Transverse colon (tissue), 4 donors: ENCODE measurements at regions not wholly inside any gene's neighbourhood (a gene's known extent, or its start where the extent isn't known, plus 50 kb on each side); places are given as distances from the start of the nearest gene placed in this dataset.

ENCODE experiments used
- EP300 ChIP-seq: sonication (generic); formaldehyde crosslinking; IDR thresholded peaks from one replicate; pipeline ENCODE4 v1.6.1; 2017; ENCODE audit warnings: antibody characterized with exemption, low read depth
- POLR2A ChIP-seq: fragments of 450-650 bp; IDR thresholded peaks from one replicate; pipeline ENCODE4 v1.6.1; 2016; ENCODE audit warnings: antibody characterized with exemption, mild to moderate bottlenecking, moderate library complexity
- POLR2AphosphoS5 ChIP-seq, 3 donors: sonication (generic); formaldehyde crosslinking; IDR thresholded peaks; one replicate each; pipeline ENCODE4 v1.6.1; 2016; ENCODE audit warnings: antibody characterized with exemption in 3 of 3
- TF ChIP-seq, protein P1 (sequence below), 5 experiments: fragments of 200-600 bp in 3 of 5; fragments of 450-650 bp in 2 of 5; sonication (generic) in 3 of 5; IDR thresholded peaks; 1 replicate in 2 of 5; 2 replicates in 3 of 5; pipeline ENCODE4 v1.5.1; 2016 to 2017; ENCODE audit warnings: antibody characterized with exemption in 5 of 5, inconsistent platforms in 3 of 5, mild to moderate bottlenecking in 2 of 5, moderate library complexity in 1 of 5

DNA sequence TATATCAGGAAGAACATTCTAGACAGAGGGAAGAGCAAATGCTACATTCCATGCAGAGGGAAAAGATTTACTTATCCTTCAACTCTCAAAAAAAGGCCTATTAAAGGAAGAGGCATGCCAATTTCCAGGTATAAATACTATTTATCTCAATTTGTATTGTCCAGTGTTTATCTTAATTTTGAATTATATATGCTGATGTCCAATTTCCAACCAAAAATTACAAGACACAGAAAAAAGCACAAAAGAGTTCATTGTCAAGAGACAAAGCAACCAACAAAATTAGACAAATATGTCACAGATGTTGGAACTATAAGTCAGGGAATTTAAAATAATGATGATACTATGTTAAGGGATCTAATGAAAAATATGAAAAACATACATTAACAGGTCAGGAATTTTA lies 286.6 kb upstream of the SFSWAP start:
- TF ChIP-seq, protein P1, sequence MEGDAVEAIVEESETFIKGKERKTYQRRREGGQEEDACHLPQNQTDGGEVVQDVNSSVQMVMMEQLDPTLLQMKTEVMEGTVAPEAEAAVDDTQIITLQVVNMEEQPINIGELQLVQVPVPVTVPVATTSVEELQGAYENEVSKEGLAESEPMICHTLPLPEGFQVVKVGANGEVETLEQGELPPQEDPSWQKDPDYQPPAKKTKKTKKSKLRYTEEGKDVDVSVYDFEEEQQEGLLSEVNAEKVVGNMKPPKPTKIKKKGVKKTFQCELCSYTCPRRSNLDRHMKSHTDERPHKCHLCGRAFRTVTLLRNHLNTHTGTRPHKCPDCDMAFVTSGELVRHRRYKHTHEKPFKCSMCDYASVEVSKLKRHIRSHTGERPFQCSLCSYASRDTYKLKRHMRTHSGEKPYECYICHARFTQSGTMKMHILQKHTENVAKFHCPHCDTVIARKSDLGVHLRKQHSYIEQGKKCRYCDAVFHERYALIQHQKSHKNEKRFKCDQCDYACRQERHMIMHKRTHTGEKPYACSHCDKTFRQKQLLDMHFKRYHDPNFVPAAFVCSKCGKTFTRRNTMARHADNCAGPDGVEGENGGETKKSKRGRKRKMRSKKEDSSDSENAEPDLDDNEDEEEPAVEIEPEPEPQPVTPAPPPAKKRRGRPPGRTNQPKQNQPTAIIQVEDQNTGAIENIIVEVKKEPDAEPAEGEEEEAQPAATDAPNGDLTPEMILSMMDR (IDR thresholded peaks at IDR 0.05): no peak
- TF ChIP-seq POLR2A (no peak), POLR2AphosphoS5 (IDR thresholded peaks at IDR 0.05) (no peak), EP300 (no peak)
